ENCODE measurements at regions not wholly inside any gene's neighbourhood (a gene's known extent, or its start where the extent isn't known, plus 50 kb on each side); places are given as distances from the start of the nearest gene placed in this dataset.

DNA sequence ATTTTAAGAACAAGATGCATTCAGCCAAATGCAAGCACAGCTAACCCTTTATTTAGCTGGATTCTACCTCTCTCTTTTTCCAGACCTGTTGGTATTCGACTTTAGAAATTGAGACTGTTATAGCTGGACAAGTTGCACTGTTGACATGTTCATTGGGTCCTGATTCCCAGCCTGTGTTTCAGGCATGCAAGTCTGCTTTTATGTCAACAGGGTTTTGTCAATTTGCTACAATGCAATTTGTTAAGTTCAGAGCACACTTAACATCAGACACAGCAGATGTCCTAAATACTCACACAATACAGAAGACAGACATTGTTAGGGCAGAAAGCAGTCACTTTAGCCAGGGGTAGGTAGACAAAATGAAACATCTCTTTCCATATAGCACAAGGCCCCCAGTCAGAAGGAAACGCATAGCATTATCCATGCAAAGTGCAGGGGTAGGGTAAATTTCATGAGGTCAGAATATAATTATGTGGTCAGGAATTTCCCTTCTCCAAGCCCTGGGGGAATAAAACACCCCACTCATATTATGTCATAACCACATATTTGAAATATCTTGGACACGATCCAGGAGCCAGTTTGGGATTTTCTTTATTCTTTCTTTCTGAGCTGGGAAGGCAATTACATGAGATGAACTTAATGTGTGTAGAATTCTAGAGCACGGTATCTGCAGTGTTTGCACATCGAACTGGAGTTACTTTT is 504.1 kb downstream of the NTRK3 start:
- no peaks in the 10 kb centered on the region for H3K79me2 ChIP-seq (ENCODE audit: insufficient read depth, low read length)
- no peaks in the 10 kb centered on the region for H3K36me3 ChIP-seq (ENCODE audit: insufficient read depth, low read length)
- peak overlapping the region; percentile 90 for H3K27ac ChIP-seq (ENCODE audit: low read depth, low read length)
- peak overlapping the region; percentile 69 for H3K4me2 ChIP-seq (ENCODE audit: insufficient read depth, low read length)
- peaks cover 28% of the 10 kb centered on the region for H3K4me1 ChIP-seq (ENCODE audit: insufficient read depth, low read length)
- no peaks in the 10 kb centered on the region for H3K27me3 ChIP-seq (ENCODE audit: insufficient read depth, low read length)
- peak overlapping the region; percentile 36 for H3K4me3 ChIP-seq (ENCODE audit: insufficient read depth, low read length)
- peak overlapping the region; percentile 50 for H2AFZ ChIP-seq (ENCODE audit: low read length)
- peak; percentile 91 for DNase-seq (ENCODE audit: insufficient read length, low spot score, missing footprints)
- H4K20me1 ChIP-seq (ENCODE audit: insufficient read depth, low read length), result no peaks in the 10 kb centered on the region
- H3K9me3 ChIP-seq (ENCODE audit: low read depth, low read length), result no peaks in the 10 kb centered on the region
- no peak for TF ChIP-seq CTCF (IDR thresholded peaks at IDR 0.05; ENCODE audit: extremely low read depth, low read depth, low read length)

- Histone ChIP-seq H3K79me2 (ENCODE audit: insufficient read depth, low read length) (no peaks in the 10 kb centered on the region), H3K9me3 (ENCODE audit: low read depth, low read length) (no peaks in the 10 kb centered on the region), H4K20me1 (ENCODE audit: insufficient read depth, low read length) (no peaks in the 10 kb centered on the region), H3K27me3 (ENCODE audit: insufficient read depth, low read length) (no peaks in the 10 kb centered on the region), H3K4me2 (ENCODE audit: insufficient read depth, low read length) (no peak overlapping the region), H3K36me3 (ENCODE audit: insufficient read depth, low read length) (no peaks in the 10 kb centered on the region), H3K27ac (ENCODE audit: low read depth, low read length) (no peak overlapping the region), H3K4me1 (ENCODE audit: insufficient read depth, low read length) (peaks cover 22% of the 10 kb centered on the region), H3K4me3 (ENCODE audit: insufficient read depth, low read length) (no peak overlapping the region), H2AFZ (ENCODE audit: low read length) (no peak overlapping the region)
- no peak for DNase-seq (ENCODE audit: insufficient read length, low spot score, missing footprints)
- no peak for TF ChIP-seq CTCF (IDR thresholded peaks at IDR 0.05; ENCODE audit: extremely low read depth, low read depth, low read length)
These were observed 508.1 kb downstream of the NTRK3 start for GRCh38 chr15:87748483-87748882.

GRCh38 chr15:87747087-87747486 is 509.5 kb downstream of the NTRK3 start:
- Histone ChIP-seq H3K79me2 (ENCODE audit: insufficient read depth, low read length) (no peaks in the 10 kb centered on the region), H3K27ac (ENCODE audit: low read depth, low read length) (no peak overlapping the region), H3K4me3 (ENCODE audit: insufficient read depth, low read length) (no peak overlapping the region), H2AFZ (ENCODE audit: low read length) (peak overlapping the region; percentile 14), H3K36me3 (ENCODE audit: insufficient read depth, low read length) (no peaks in the 10 kb centered on the region), H3K4me1 (ENCODE audit: insufficient read depth, low read length) (peaks cover 14% of the 10 kb centered on the region), H4K20me1 (ENCODE audit: insufficient read depth, low read length) (no peaks in the 10 kb centered on the region), H3K4me2 (ENCODE audit: insufficient read depth, low read length) (no peak overlapping the region), H3K9me3 (ENCODE audit: low read depth, low read length) (no peaks in the 10 kb centered on the region), H3K27me3 (ENCODE audit: insufficient read depth, low read length) (no peaks in the 10 kb centered on the region)
- TF ChIP-seq CTCF (IDR thresholded peaks at IDR 0.05; ENCODE audit: extremely low read depth, low read depth, low read length), result no peak
- peak; percentile 49 for DNase-seq (ENCODE audit: insufficient read length, low spot score, missing footprints)

DNA sequence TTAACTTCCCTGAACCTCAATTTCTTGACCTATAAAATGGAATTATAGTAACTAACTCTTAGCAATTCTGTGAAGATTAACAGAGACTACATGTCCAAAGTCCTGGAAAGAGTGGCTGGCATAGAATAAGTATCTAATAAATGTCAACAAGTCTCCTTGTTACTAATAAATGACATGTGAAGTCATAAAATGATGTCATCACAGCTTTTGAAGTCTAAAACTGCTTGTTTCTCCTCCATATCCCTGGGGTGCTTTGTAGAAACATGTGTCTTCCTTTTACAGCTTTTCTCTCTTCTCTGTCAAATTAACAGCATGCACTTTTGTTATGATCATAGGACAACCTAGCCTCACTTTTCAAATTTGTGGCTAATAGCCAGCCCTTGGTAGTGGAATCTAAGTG is 510.2 kb downstream of the NTRK3 start:
- no peak for DNase-seq (ENCODE audit: insufficient read length, low spot score, missing footprints)
- Histone ChIP-seq H3K27me3 (ENCODE audit: insufficient read depth, low read length) (no peaks in the 10 kb centered on the region), H2AFZ (ENCODE audit: low read length) (no peak overlapping the region), H4K20me1 (ENCODE audit: insufficient read depth, low read length) (no peaks in the 10 kb centered on the region), H3K36me3 (ENCODE audit: insufficient read depth, low read length) (no peaks in the 10 kb centered on the region), H3K4me3 (ENCODE audit: insufficient read depth, low read length) (no peak overlapping the region), H3K4me1 (ENCODE audit: insufficient read depth, low read length) (peaks cover 6% of the 10 kb centered on the region), H3K79me2 (ENCODE audit: insufficient read depth, low read length) (no peaks in the 10 kb centered on the region), H3K4me2 (ENCODE audit: insufficient read depth, low read length) (no peak overlapping the region), H3K27ac (ENCODE audit: low read depth, low read length) (no peak overlapping the region), H3K9me3 (ENCODE audit: low read depth, low read length) (no peaks in the 10 kb centered on the region)
- no peak for TF ChIP-seq CTCF (IDR thresholded peaks at IDR 0.05; ENCODE audit: extremely low read depth, low read depth, low read length)

Data from osteoblast (primary cell).